A549 (cell line): ENCODE measurements at regions not wholly inside any gene's neighbourhood (a gene's known extent, or its start where the extent isn't known, plus 50 kb on each side); places are given as distances from the start of the nearest gene placed in this dataset.

Experiments
- CTCF ChIP-seq: fragments of >200 bp; sonication (Bioruptor Twin); formaldehyde crosslinking; IDR thresholded peaks from 3 replicates; pipeline ENCODE4 v1.5.1; 2016
- MYC ChIP-seq: IDR thresholded peaks from 2 replicates; pipeline ENCODE4 v1.6.1; 2012; ENCODE audit warnings: mild to moderate bottlenecking, inconsistent platforms, low read length, improper control_type of control experiment, borderline replicate concordance
- POLR2A ChIP-seq: IDR thresholded peaks from 2 replicates; pipeline ENCODE4 v1.6.1; 2012; ENCODE audit warnings: mild to moderate bottlenecking, low read length
- RNF2 ChIP-seq: fragments of 200-600 bp; sonication (generic); IDR thresholded peaks from 2 replicates; pipeline ENCODE4 v1.6.1; 2016; ENCODE audit warnings: low read depth, mild to moderate bottlenecking, antibody characterized with exemption, moderate library complexity, borderline replicate concordance
- TF ChIP-seq, protein P1 (sequence below): fragments of 150-350 bp; IDR thresholded peaks from 2 replicates; pipeline ENCODE4 v1.6.1; 2014; ENCODE audit warnings: low read depth, mild to moderate bottlenecking, low read length

- no peak for TF ChIP-seq MYC
- TF ChIP-seq POLR2A = no peak
- TF ChIP-seq RNF2 = no peak
- no peak for TF ChIP-seq CTCF
- TF ChIP-seq, protein P1, sequence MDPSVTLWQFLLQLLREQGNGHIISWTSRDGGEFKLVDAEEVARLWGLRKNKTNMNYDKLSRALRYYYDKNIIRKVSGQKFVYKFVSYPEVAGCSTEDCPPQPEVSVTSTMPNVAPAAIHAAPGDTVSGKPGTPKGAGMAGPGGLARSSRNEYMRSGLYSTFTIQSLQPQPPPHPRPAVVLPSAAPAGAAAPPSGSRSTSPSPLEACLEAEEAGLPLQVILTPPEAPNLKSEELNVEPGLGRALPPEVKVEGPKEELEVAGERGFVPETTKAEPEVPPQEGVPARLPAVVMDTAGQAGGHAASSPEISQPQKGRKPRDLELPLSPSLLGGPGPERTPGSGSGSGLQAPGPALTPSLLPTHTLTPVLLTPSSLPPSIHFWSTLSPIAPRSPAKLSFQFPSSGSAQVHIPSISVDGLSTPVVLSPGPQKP = no peak
Observed at GRCh38 chr5:17373814-17374556, 124.0 kb upstream of the TAF11L2 start.
